ENCODE measurements at regions not wholly inside any gene's neighbourhood (a gene's known extent, or its start where the extent isn't known, plus 50 kb on each side); places are given as distances from the start of the nearest gene placed in this dataset.

DNA sequence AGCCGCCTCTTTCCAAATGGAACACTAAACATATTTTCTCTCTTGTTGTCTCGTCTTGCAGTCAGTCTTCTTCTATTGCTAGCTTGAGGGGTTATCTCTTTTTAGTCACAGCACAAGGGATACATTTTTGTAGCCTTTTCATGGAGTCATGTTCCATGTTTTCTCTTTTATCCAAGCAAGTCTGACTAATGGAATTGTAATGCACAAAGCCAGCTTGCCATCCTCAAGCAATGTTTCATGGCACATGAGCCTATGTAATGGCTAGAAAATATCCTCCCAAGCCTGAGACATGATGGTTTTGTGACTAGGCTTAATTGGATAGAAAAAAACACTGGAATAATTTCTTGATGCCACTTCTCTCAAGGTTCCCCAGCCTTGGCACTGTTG is 414.6 kb upstream of the GOT2 start:
- Histone ChIP-seq H3K27me3 (ENCODE audit: low read length) (no peaks in the 10 kb centered on the region), H3K4me3 (ENCODE audit: low read length) (no peak overlapping the region), H2AFZ (ENCODE audit: low read length) (no peak overlapping the region), H3K9me2 (replicated peaks; ENCODE audit: low read length) (no peaks in the 10 kb centered on the region), H3K36me3 (ENCODE audit: low read depth, low read length) (no peaks in the 10 kb centered on the region), H3K79me2 (ENCODE audit: low read length) (no peaks in the 10 kb centered on the region), H3K9ac (ENCODE audit: low read length) (no peak overlapping the region), H3K4me2 (ENCODE audit: low read length) (no peak overlapping the region), H3K4me1 (ENCODE audit: insufficient read depth, low read length) (no peaks in the 10 kb centered on the region), H3K9me3 (ENCODE audit: low read length) (no peaks in the 10 kb centered on the region), H4K20me1 (ENCODE audit: low read length) (no peaks in the 10 kb centered on the region), H3K27ac (ENCODE audit: low read length) (no peak overlapping the region), H3F3A (ENCODE audit: low read length, unreplicated experiment) (no peaks in the 10 kb centered on the region)
- no peak for ATAC-seq
- CTCF ChIA-PET: no interaction called here
- intact Hi-C loops (cut with micrococcal nuclease): no loop called here
- POLR2A ChIA-PET (ENCODE audit: unreplicated experiment): no interaction called here
- BruUV-seq (replicated peaks): no TSS peak
- no peak for TF ChIP-seq EZH2phosphoT487 (IDR thresholded peaks at IDR 0.05; ENCODE audit: borderline replicate concordance, low read length)
- TF ChIP-seq EZH2 (IDR thresholded peaks at IDR 0.05; ENCODE audit: low read length, unreplicated experiment): no peak
- DNase-seq: no peak

- intact Hi-C loops (cut with micrococcal nuclease): no loop called here
- H3K27me3 ChIP-seq (ENCODE audit: low read length): no peaks in the 10 kb centered on the region
- no peak overlapping the region for H3K9ac ChIP-seq (ENCODE audit: low read length)
- no peak overlapping the region for H2AFZ ChIP-seq (ENCODE audit: low read length)
- no peak overlapping the region for H3K27ac ChIP-seq (ENCODE audit: low read length)
- no peak for ATAC-seq
- no peaks in the 10 kb centered on the region for H3K4me1 ChIP-seq (ENCODE audit: insufficient read depth, low read length)
- H3F3A ChIP-seq (ENCODE audit: low read length, unreplicated experiment): no peaks in the 10 kb centered on the region
- H3K9me2 ChIP-seq (replicated peaks; ENCODE audit: low read length): no peaks in the 10 kb centered on the region
- no peaks in the 10 kb centered on the region for H3K9me3 ChIP-seq (ENCODE audit: low read length)
- POLR2A ChIA-PET (ENCODE audit: unreplicated experiment): no interaction called here
- BruUV-seq (replicated peaks): no TSS peak
- CTCF ChIA-PET: no interaction called here
- no peaks in the 10 kb centered on the region for H4K20me1 ChIP-seq (ENCODE audit: low read length)
- H3K79me2 ChIP-seq (ENCODE audit: low read length): no peaks in the 10 kb centered on the region
- no peak for DNase-seq
- no peak overlapping the region for H3K4me3 ChIP-seq (ENCODE audit: low read length)
- H3K36me3 ChIP-seq (ENCODE audit: low read depth, low read length): no peaks in the 10 kb centered on the region
- TF ChIP-seq EZH2phosphoT487 (IDR thresholded peaks at IDR 0.05; ENCODE audit: borderline replicate concordance, low read length): no peak
- no peak overlapping the region for H3K4me2 ChIP-seq (ENCODE audit: low read length)
Observed at GRCh38 chr16:59148056-59148768, 414.1 kb upstream of the GOT2 start.

DNA sequence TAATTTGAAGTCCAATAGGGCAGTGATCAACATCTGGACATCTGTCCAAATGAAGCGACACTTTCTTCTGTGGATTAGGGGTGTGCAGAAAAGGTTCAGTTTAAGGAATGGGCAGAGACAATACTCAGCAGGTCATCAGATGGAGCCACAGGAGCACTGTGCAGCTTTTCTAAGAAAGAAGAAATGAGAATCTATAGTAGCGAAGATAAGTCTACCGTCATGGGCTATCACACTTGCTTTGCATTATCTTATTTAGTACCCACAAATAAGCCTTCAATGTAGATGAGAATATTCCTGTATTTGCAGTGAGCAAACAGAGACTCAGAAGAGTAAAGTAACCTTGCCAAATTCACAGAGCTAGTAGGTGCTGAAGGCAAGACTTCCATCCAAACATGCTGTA is 412.0 kb upstream of the GOT2 start:
- Histone ChIP-seq H3K4me1 (ENCODE audit: insufficient read depth, low read length) (no peaks in the 10 kb centered on the region), H3K27ac (ENCODE audit: low read length) (no peak overlapping the region), H3F3A (ENCODE audit: low read length, unreplicated experiment) (no peaks in the 10 kb centered on the region), H3K9me3 (ENCODE audit: low read length) (no peaks in the 10 kb centered on the region), H3K9ac (ENCODE audit: low read length) (no peak overlapping the region), H3K4me2 (ENCODE audit: low read length) (no peak overlapping the region), H3K27me3 (ENCODE audit: low read length) (no peaks in the 10 kb centered on the region), H2AFZ (ENCODE audit: low read length) (no peak overlapping the region), H3K9me2 (replicated peaks; ENCODE audit: low read length) (no peaks in the 10 kb centered on the region), H3K79me2 (ENCODE audit: low read length) (no peaks in the 10 kb centered on the region), H3K4me3 (ENCODE audit: low read length) (no peak overlapping the region), H4K20me1 (ENCODE audit: low read length) (no peaks in the 10 kb centered on the region), H3K36me3 (ENCODE audit: low read depth, low read length) (no peaks in the 10 kb centered on the region)
- DNase-seq (no peak), ATAC-seq (no peak)
- ChIA-PET CTCF (no interaction called here), POLR2A (ENCODE audit: unreplicated experiment) (no interaction called here)
- intact Hi-C loops (cut with micrococcal nuclease): no loop called here
- TF ChIP-seq EZH2 (IDR thresholded peaks at IDR 0.05; ENCODE audit: low read length, unreplicated experiment) (no peak), CTCF (conservative IDR thresholded peaks at IDR 0.05; ENCODE audit: low read depth, low read length) (no peak), EZH2phosphoT487 (IDR thresholded peaks at IDR 0.05; ENCODE audit: borderline replicate concordance, low read length) (no peak)
- BruUV-seq (replicated peaks): no TSS peak

DNA sequence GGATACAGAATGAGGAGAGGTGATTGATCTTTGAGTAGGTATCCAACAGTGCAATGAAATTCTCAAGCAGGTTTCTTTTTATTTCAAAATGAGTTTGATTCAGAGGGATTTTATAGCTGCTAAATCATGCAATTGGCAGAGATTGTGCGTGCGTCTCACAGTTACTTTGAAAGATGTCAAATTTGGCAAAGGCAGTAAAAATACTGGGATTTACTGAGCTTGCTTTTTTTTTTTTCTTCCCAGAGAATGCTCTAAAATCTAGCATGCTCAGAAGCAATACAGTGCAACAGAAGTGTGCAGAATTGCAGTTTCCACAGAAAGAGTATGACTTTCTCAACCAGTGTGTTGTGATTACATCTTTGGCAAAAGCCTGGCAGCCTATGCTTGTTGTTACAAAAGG is 410.7 kb upstream of the GOT2 start:
- Histone ChIP-seq H3K36me3 (ENCODE audit: low read depth, low read length) (no peaks in the 10 kb centered on the region), H3K4me1 (ENCODE audit: insufficient read depth, low read length) (no peaks in the 10 kb centered on the region), H4K20me1 (ENCODE audit: low read length) (no peaks in the 10 kb centered on the region), H3F3A (ENCODE audit: low read length, unreplicated experiment) (no peaks in the 10 kb centered on the region), H3K9me2 (replicated peaks; ENCODE audit: low read length) (no peaks in the 10 kb centered on the region), H3K79me2 (ENCODE audit: low read length) (no peaks in the 10 kb centered on the region), H3K9me3 (ENCODE audit: low read length) (no peaks in the 10 kb centered on the region), H3K9ac (ENCODE audit: low read length) (no peak overlapping the region), H3K27ac (ENCODE audit: low read length) (no peak overlapping the region), H3K27me3 (ENCODE audit: low read length) (no peaks in the 10 kb centered on the region), H2AFZ (ENCODE audit: low read length) (no peak overlapping the region), H3K4me3 (ENCODE audit: low read length) (no peak overlapping the region), H3K4me2 (ENCODE audit: low read length) (no peak overlapping the region)
- POLR2A ChIA-PET (ENCODE audit: unreplicated experiment): no interaction called here
- ATAC-seq (no peak), DNase-seq (no peak)
- TF ChIP-seq EZH2 (IDR thresholded peaks at IDR 0.05; ENCODE audit: low read length, unreplicated experiment): no peak
- no peak for TF ChIP-seq CTCF (conservative IDR thresholded peaks at IDR 0.05; ENCODE audit: low read depth, low read length)
- no peak for TF ChIP-seq EZH2phosphoT487 (IDR thresholded peaks at IDR 0.05; ENCODE audit: borderline replicate concordance, low read length)
- CTCF ChIA-PET: no interaction called here
- intact Hi-C loops (cut with micrococcal nuclease): no loop called here
- no TSS peak for BruUV-seq (replicated peaks)

Measured in PC-3 (cell line).